NAMALWA (cell line): ENCODE measurements at regions not wholly inside any gene's neighbourhood (a gene's known extent, or its start where the extent isn't known, plus 50 kb on each side); places are given as distances from the start of the nearest gene placed in this dataset.

Source experiments
- DNase-seq: peaks from one replicate; pipeline ENCODE4 v3.0.0-alpha.2; 2015; ENCODE audit warnings: low spot score

DNA sequence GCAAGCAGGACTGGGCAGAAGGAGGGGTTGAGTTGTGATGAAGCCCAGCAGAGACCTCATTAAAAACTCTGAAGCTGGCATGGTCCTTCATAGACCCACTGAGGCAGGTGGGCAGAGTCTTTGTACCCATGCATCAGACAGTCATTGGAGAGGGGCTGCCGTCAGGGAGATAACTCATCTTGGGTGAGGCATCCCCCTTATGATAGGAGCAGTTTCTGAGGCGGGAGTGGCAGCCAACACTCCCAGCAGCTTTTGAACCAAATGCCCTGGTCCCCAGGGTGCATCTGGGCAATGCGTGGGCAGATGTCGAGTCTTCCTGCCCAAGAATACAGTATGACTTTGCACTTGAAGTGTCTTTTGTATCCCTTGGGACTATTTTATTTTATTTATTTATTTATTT lies 68.1 kb downstream of the HTR5A start:
- DNase-seq = no peak

DNA sequence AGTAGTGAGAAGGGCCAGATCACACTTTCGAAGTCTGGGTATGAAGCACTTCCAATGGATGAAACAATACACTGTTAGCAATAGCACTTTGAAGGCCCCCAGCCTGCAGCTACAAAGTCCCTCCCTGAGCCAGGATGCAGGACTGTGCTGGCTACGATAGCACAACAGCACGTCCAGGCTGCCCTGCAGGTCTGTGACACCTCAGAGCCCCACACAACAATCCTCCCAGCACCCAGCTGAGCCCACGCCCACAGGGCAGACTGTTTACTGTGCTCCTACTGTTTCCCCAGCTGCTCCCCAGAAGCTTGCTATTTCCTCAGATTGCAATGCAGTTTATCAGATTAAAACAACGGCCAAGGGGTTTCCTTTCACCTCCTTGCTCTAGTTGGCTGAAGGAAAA lies 71.4 kb downstream of the HTR5A start:
- DNase-seq = no peak

DNA sequence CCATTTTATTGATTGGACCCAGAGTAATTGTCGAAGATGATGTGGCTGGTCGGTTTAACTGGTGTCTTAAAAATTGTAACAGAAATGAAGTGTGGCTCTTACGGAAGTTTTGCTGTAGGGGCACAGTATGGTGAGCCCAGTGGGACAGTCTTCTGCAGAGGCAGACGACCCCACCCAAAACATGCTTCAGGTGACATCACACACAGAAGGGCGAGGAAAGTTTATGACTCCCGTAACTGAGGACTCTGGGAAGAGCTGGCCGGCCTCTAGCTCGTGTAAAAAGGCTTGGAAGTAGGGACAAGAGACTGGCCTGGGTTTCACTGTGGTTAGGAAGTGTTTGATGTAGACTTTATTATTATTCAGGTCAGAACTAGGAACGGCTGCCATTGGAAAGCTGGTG lies 73.3 kb downstream of the HTR5A start:
- no peak for DNase-seq

DNA sequence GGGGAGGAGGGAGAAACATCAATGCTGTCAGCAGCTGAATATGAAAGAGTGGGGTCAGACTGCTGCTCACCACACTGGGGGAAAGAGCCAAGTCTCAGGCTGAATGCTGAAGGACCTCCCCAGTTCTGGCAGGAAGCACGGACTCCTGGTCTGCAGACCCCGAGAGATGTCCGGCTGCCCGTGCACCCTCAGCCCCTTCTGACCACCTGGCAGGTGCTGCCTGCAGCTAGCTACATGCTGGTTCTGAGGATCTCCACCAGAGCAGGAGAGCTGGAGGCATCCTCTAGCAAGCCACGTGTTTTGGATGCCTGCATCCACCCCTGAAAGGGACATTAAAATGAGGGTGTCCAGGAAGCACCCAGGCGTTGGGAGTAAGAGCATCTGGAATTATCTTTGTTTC lies 74.2 kb downstream of the HTR5A start:
- no peak for DNase-seq

DNA sequence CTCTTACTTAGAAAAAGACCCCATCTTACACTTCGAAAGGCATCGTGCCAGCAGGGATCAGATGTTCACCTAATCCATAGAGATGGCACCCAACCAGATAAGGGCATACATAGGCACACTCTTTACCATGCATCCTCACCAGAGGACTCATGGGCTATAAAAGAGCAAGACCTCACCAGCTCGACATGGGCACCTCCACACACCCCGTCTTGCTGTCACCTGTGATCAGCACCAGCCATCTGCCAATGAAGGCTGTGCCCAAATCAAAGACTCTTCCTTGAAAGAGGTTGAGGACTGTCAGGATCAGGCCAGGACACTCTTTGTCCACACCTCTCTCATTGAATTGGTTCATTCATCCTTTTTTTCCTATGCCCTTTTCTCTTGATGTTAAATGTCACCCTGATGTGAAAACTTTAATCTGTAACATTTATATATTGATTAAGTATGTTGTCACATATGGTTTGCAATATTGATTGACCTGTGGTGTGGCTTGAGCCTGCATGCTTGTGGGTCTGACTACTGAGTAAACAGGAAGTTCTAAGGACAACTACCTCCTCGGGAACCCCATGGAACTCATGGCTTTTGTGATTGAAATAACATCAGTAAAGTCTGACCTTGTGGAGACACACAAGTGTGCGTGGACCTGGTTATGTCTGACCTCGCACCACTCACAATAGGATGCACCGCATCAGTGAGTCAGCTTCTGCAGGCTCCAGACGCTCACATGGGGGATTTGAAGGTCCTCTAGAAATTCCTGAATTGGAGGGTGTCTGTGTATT lies 75.5 kb downstream of the HTR5A start:
- no peak for DNase-seq

DNA sequence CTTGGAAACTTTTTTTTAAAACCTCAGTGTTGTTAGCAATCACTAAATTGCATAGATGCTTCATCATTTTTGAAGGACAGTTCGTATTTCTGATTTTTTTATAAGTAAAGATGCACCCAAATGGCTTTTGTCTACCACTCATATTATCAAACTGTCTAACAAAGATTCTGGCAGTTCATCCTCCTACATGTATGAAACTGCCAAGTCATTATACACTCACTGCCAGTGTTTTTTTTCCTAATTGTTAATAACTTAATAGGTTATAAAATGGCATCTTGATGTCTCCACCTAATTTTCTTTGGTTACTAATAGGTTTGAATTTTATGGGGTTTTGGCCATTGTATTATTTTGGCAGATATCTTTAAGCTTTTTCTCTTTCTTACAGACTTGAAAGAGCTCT lies 77.0 kb downstream of the HTR5A start:
- DNase-seq = no peak

DNA sequence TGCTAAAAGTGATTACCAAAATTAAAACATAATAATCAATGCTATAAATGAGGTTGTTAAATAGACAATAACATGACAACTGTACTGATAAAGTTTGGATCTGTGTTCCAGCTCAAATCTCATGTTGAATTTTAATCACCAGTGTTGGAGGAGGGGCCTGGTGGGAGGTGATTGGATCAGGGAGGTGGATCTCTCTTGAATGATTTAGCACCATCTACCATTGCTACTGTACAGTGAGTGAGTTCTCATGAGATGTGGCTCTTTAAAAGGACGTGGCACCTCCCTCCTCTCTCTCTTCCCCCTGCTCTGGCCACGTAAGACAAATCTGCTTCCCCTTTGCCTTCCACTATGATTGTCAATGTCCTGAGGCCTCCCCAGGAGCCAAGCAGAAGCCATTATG lies 77.5 kb downstream of the HTR5A start:
- DNase-seq = no peak

DNA sequence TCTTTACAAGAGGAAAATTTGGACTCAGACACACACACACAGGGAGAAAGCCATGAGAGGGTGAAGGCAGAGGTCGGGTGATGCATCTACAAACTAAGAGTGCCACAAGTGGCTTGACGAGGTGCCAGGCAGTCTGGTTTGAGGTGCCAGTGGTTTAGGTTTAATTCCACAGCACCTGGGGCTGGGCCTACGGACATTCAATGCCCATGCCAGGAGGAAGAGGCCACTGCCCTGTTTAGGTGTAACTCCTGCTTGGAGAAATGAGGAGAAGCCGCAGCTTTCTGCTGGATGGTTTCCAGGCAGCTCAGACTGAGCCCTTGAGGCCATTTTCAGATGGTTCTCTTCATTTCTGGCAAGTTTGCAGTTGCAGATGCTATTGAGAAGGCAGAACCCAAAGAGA lies 83.6 kb downstream of the HTR5A start:
- DNase-seq = no peak

DNA sequence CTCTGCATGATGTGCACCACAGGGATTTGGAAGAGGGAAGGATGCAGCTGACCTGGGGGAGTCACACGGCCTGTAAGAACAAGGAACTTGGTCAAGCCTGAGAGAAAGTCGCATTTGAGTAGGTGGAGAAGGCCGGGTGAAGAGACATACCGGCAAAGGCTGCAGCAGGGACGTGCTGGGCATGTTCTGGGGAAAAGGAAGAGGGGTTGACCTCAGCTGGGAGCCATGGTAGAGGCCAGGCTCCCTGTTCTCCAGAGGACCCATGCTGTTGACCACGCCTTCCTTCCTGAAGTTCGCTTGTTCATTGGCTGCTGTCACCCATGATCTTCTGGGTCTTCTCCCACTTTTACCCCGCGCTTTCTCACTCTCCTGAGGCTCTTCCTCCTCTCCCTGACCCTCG lies 84.5 kb downstream of the HTR5A start:
- DNase-seq = no peak

DNA sequence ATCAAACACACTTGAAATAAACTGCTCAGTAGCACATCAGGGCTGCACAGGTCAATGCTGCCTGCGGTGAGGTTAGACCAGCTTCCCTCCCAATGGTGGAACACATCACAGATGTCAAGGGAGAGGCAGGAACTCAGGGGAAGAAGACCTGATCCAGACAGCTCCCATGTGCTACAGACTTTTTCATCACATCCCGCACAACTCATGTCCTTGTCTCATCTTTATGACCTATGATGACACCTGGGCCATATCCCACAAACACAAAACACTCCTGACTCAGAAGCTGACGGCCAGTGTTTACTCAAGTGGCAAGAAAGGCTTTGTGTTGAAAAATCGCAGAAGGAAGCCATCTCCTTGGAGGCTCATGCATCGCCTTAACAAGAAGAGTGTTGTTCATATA lies 91.6 kb downstream of the HTR5A start:
- DNase-seq = no peak

DNA sequence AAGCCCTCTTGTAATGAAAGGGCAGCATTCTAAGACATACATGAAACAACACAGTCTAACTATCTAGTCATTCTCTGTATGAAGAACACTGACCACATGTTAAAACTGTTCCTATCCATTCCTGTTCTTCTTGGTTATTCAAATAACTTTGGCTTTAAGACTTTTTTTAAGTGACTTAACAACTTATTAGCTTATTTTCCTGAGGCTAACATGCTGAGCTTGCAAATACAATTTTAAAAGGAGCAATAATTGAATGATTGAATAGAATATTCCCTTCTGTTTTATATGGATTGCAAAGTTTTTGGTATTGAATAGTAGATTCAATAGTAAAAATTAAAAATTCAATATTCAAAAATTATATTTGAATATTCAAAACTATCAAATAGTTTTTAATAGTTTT lies 92.3 kb downstream of the HTR5A start:
- DNase-seq = no peak

DNA sequence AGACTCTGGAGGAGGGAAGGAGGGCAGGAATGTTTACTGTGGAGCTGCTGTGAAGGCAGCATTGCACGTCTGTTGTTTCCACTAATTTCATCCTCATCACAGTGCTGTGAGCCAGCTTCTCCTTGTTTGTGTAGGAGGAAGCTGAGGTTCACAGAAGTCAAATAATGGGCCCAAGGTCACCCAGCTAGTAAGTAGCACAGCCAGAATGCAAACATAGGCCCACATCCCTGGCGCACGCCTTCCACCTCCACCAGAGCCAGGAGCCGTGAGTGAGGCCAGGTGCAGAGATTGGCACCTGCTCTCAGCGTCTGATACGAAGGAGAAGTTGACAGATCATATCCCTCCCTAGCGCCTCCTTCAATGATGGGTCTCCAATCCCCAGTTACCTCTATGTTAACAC lies 93.6 kb downstream of the HTR5A start:
- no peak for DNase-seq

DNA sequence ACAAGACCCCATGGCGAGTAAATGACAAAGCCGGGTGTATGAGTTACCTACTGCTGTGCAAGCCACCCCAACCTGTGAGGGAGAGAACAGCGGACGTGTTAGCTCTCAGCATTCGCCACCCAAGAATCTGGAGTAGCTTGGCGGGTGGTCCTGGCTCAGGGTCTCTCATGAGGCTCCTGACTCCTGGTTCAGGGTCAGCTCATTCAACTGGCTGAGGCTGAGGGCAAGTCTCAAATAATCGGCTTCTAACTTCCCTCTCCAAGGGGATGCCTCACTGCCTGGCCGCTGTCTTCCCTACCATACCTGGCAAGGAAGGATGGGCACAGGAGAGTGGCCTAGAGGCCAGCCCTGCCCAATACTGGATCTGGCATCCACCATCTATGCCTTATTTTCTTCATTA lies 94.2 kb downstream of the HTR5A start:
- DNase-seq = no peak

DNA sequence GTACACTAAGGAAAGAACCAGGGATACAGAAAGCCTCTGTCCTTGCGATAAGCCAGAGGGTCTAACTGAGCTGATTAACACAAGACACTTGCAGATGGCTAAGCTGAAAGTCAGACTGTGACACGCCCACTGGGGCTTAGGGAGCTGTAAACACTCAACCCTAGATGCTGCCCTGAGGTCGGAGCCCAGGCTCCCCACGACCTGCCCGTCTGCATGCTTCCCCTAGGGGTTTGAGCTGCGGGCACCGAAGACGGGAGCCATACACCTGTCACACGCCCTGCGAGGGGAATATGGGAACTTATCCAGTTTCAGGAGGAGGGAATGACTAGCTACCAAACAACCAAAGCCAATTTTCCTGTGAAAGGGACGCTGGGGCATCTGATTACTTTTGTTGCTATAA lies 96.0 kb downstream of the HTR5A start:
- no peak for DNase-seq

DNA sequence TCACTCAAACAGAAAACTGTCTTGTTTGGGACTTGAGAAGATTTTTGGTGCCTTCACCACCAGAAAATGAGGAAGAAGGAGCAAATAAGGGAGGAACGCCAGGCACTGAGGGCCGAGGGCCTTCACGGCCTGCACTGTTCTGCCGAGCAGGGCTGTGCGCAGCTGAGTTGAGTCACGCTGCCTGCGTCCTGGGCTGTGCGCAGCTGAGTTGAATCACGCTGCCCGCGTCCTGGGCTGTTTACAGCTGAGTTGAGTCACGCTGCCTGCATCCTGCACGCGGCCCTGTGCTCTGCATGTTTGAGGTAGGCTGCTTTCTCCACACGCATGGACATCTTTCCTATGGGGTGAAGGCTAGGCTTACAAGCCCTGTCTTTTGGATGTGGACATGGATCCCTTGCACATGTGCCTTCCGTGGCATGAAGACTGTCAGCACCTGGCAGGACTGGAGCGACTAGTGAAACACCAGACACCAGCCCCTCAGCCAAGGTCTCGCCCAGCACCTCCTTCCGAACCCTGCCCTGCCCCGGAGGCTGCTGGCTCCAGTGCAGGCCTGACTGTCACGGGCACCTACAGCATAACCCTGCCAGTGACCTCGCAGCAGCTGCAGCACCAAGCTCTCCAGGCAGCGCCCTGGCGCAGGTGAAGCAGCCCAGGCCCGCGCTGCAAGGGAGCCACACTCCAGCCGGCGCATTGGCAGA lies 96.7 kb downstream of the HTR5A start:
- DNase-seq = no peak

DNA sequence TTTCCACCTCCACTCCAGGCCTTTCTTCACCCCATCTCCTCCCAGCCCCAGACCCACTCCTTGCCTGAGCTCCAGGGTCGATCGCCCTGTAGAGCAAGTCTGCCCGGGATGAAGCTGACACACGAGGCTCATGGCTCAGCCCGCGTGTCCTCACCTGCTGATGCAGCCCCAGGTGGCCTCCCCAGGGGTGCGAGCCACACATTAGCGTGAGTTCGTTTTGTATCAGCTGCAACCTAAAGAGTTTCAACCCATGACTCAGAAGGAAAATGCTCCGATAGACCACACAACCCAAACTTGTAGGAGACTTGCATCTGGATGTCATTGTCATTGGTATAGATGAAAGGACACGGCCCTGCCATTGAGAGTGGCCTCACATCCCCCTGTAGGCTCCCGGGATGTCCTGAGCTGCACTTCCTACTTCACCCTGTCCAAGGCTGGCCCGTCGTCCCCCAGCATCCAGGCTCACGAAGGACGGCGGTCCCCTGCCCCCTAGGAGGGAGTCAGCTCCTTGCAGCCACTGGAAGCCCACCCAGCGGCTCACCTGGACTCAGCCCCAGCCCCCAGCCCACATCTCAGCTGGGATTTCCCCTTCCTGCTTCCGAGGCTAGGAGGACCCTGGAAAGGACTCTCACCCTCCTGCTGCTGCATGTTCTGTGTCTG lies 97.7 kb downstream of the HTR5A start:
- DNase-seq = no peak

DNA sequence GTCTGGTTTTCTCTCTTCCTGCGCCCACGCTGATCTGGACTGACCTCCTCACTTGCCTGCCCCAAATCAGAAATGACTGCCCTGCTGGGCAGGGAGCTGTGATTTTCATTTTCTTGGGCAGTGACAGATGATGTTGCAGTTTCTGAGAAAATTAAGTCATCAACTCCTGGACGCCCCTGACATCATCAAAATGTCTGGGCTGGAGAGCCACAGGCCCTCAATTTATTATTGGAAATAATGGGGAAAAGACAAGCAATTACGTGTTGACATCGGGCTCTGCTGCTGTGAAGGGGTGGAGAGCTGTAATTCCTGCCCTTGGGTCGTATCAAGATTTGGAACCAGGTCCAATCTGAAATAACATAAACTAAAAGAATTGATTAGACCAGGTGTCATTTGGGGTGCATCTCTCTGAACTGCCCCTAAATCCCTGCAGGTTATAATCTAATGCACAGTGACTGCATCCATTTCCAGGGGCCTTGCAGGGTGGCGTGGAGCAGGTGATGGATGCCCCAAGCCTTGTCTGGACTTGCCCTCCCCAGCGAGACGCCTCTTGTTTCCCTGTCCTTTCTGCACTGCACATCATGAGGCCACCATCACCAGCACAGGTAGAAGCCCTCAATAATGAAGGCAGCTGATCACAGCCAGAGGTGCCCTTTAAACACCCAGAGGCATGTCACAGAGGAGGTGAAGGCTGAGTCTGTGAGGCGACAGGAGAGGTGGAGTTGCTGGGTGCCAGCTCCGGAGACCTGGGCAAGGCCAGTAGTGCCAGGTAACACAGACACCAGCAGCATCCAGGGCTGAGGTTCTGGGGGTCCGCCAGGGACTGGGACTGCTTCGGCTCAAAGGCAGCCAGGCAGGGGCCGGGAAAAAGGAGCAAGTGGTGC lies 98.7 kb downstream of the HTR5A start:
- no peak for DNase-seq

DNA sequence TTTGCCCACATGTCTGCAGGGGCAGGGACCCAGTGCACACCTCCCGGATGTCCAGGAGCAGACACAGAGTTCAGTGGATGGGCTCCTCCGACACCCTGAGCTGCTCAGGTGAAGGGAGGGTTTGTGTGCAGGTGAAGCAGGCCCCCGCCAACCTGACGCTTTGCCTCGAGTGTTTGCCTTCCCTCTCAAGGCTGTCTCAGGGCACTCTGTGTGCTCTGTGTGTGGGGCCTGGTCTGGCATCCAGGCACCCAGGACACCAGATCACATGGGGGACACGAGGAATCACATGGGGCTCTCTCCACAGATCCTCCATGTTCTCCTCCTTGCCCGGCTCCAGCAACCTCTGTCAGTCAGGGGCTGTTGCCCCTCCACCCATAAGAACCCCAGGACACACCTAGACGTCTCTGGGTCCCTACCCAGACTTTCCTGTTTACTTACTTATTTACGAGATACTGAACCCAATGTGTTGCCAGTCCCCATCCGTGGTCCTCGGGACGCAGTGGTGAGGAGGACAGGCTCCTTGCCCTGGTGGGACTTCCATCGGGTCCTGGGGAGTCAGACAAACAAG lies 99.5 kb downstream of the HTR5A start:
- no peak for DNase-seq

DNA sequence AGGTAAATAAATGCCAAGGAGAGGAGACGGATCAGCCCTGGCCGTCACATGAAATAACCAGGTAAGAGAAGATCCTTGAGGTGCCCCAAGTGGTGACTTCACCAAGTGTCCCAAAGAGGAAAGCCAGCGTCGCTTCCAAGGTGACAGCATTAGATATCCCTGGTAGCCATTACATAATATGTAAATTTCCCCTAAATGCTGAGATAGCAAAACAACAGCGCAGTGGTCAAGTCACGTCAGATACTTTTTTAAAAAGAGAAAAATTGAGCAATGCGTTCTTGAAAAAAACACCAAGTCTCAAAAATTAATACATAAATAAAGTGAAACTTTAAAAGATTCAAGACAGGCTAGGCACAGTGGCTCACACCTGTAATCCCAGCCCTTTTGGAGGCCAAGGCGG lies 100.2 kb downstream of the HTR5A start:
- DNase-seq = no peak

DNA sequence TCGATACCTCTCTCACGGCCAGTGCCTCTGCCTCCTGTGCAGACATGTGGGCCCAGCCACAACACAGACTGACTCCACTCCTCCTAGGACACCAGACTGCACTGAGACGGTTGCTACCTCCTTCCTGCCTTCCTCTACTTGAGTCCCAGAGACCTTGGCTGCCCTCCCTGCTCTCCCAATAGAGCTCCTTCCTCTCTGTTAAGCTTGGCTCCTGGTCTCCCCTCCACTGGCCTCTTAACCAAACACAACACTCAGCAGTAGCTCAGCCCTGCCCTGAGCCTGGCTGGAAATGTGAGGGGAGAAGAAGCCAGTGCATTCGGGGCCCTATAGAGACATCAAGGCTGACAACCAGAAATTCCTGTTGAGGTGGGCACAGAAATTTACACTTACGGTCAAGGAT lies 102.0 kb downstream of the HTR5A start:
- no peak for DNase-seq

DNA sequence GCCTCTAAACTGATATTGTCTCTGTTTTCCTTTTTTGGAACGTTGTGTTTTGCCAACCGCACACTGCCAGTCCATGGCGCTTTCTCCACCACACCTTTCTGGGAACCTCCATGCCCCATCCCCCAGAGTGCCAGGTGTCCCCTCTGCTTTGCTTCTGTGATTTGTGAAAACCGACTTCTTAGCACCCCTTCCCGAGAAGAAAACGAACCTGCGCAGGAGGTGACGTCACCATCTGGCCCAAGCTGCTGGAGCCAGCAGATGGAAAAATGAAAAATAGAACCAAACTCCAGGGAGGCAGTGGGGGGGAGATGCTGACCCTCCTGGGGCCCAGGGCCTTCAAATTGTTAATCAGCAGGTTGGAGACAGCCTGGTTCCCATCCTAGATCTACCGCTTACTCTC lies 103.8 kb downstream of the HTR5A start:
- DNase-seq = no peak

DNA sequence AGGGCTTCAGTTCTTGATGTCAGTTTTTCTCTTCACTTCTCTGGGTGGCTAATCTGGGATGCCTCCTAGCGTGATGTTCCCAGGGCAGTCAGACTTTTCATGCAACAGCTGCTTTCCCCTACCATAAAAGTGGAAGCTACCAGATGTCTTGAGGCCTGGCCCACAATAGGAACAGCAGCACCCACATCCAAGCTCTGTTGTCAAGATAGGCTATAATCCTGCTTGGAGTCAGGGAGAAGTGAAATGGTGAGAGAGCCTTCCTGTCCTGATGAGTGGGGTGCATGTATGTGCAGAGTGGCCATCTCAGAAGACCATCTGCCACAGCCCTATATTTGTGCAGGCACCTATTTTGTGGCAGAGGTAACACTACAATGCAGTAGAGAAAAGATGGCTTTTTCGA lies 108.0 kb downstream of the HTR5A start:
- DNase-seq = no peak
